ENCODE measurements at regions not wholly inside any gene's neighbourhood (a gene's known extent, or its start where the extent isn't known, plus 50 kb on each side); places are given as distances from the start of the nearest gene placed in this dataset.
"Not testable (repeated sequence)": the region's sequence is repeated elsewhere in the genome, so short reads cannot be mapped to it uniquely, and the experiment has no call there.

GRCh38 chr19:33866696-33867095 is 70.0 kb downstream of the KCTD15 start:
- Histone ChIP-seq H3K9me3 (ENCODE audit: low read depth, low read length, poor library complexity, severe bottlenecking) (no peaks in the 10 kb centered on the region), H3K27me3 (replicated peaks; ENCODE audit: insufficient read depth, low read depth, low read length, poor library complexity) (no peaks in the 10 kb centered on the region), H3K4me3 (ENCODE audit: low read depth, low read length, poor library complexity, severe bottlenecking) (no peak overlapping the region), H3K27ac (ENCODE audit: low read depth, low read length, poor library complexity, severe bottlenecking) (no peak overlapping the region), H3K36me3 (ENCODE audit: insufficient read depth, low read length, poor library complexity, severe bottlenecking) (no peaks in the 10 kb centered on the region), H3K4me1 (ENCODE audit: insufficient read depth, low read length, poor library complexity, severe bottlenecking) (no peaks in the 10 kb centered on the region)
- POLR2A ChIA-PET (ENCODE audit: low non-redundant PET), result interaction anchor here (0.7 kb wide), 1 partner anchor 8 kb away, joined by 3 read pairs; no protein-coding TSS in a partner anchor
- CTCF ChIA-PET, result no interaction called here
- no peak for DNase-seq (ENCODE audit: low spot score)
- TF ChIP-seq CTCF (conservative IDR thresholded peaks at IDR 0.05; ENCODE audit: low read depth, low read length), result no peak
- no peak for TF ChIP-seq EZH2 (IDR thresholded peaks at IDR 0.05; ENCODE audit: borderline replicate concordance, low read depth, low read length, poor library complexity, severe bottlenecking)
- intact Hi-C loops (cut with micrococcal nuclease; ENCODE audit: unreplicated experiment), result no loop called here
- no TSS peak for BruUV-seq (replicated peaks)

- ChIA-PET CTCF (no interaction called here), POLR2A (ENCODE audit: low non-redundant PET) (interaction anchor here (0.7 kb wide), 1 partner anchor 34 kb away, joined by 3 read pairs; no protein-coding TSS in a partner anchor)
- no peak for DNase-seq (ENCODE audit: low spot score)
- Histone ChIP-seq H3K9me3 (ENCODE audit: low read depth, low read length, poor library complexity, severe bottlenecking) (no peaks in the 10 kb centered on the region), H3K4me3 (ENCODE audit: low read depth, low read length, poor library complexity, severe bottlenecking) (no peak overlapping the region), H3K4me1 (ENCODE audit: insufficient read depth, low read length, poor library complexity, severe bottlenecking) (no peaks in the 10 kb centered on the region), H3K36me3 (ENCODE audit: insufficient read depth, low read length, poor library complexity, severe bottlenecking) (no peaks in the 10 kb centered on the region), H3K27ac (ENCODE audit: low read depth, low read length, poor library complexity, severe bottlenecking) (no peak overlapping the region), H3K27me3 (replicated peaks; ENCODE audit: insufficient read depth, low read depth, low read length, poor library complexity) (no peaks in the 10 kb centered on the region)
- no TSS peak for BruUV-seq (replicated peaks)
- intact Hi-C loops (cut with micrococcal nuclease; ENCODE audit: unreplicated experiment), result no loop called here
- TF ChIP-seq CTCF (conservative IDR thresholded peaks at IDR 0.05; ENCODE audit: low read depth, low read length) (no peak), EZH2 (IDR thresholded peaks at IDR 0.05; ENCODE audit: borderline replicate concordance, low read depth, low read length, poor library complexity, severe bottlenecking) (no peak)
Observed at GRCh38 chr19:33868076-33868735, 71.5 kb downstream of the KCTD15 start.

GRCh38 chr19:33868788-33869412 is 72.2 kb downstream of the KCTD15 start:
- no TSS peak for BruUV-seq (replicated peaks)
- DNase-seq (ENCODE audit: low spot score), result no peak
- Histone ChIP-seq H3K36me3 (ENCODE audit: insufficient read depth, low read length, poor library complexity, severe bottlenecking) (no peaks in the 10 kb centered on the region), H3K27ac (ENCODE audit: low read depth, low read length, poor library complexity, severe bottlenecking) (no peak overlapping the region), H3K27me3 (replicated peaks; ENCODE audit: insufficient read depth, low read depth, low read length, poor library complexity) (no peaks in the 10 kb centered on the region), H3K4me1 (ENCODE audit: insufficient read depth, low read length, poor library complexity, severe bottlenecking) (no peaks in the 10 kb centered on the region), H3K9me3 (ENCODE audit: low read depth, low read length, poor library complexity, severe bottlenecking) (no peaks in the 10 kb centered on the region), H3K4me3 (ENCODE audit: low read depth, low read length, poor library complexity, severe bottlenecking) (no peak overlapping the region)
- TF ChIP-seq CTCF (conservative IDR thresholded peaks at IDR 0.05; ENCODE audit: low read depth, low read length), result no peak
- TF ChIP-seq EZH2 (IDR thresholded peaks at IDR 0.05; ENCODE audit: borderline replicate concordance, low read depth, low read length, poor library complexity, severe bottlenecking), result no peak
- ChIA-PET POLR2A (ENCODE audit: low non-redundant PET) (no interaction called here), CTCF (no interaction called here)
- intact Hi-C loops (cut with micrococcal nuclease; ENCODE audit: unreplicated experiment), result no loop called here

- H3K9me3 ChIP-seq (ENCODE audit: low read depth, low read length, poor library complexity, severe bottlenecking); POLR2A ChIA-PET (ENCODE audit: low non-redundant PET); H3K36me3 ChIP-seq (ENCODE audit: insufficient read depth, low read length, poor library complexity, severe bottlenecking); intact Hi-C loops (cut with micrococcal nuclease; ENCODE audit: unreplicated experiment); H3K27me3 ChIP-seq (replicated peaks; ENCODE audit: insufficient read depth, low read depth, low read length, poor library complexity); BruUV-seq (replicated peaks); DNase-seq (ENCODE audit: low spot score); H3K27ac ChIP-seq (ENCODE audit: low read depth, low read length, poor library complexity, severe bottlenecking); H3K4me1 ChIP-seq (ENCODE audit: insufficient read depth, low read length, poor library complexity, severe bottlenecking); H3K4me3 ChIP-seq (ENCODE audit: low read depth, low read length, poor library complexity, severe bottlenecking): not testable (repeated sequence)
- CTCF ChIA-PET, result interaction anchor here (0.6 kb wide), 1 partner anchor 75 kb away, joined by 3 read pairs; no protein-coding TSS in a partner anchor
Observed at GRCh38 chr19:33870298-33870932, 73.7 kb downstream of the KCTD15 start.

All from A673 (cell line).